Effector memory CD4-positive, alpha-beta T cell (primary cell): ENCODE measurements at regions not wholly inside any gene's neighbourhood (a gene's known extent, or its start where the extent isn't known, plus 50 kb on each side); places are given as distances from the start of the nearest gene placed in this dataset.

ENCODE experiments used
- DNase-seq, 3 donors: peaks; one replicate each; pipeline ENCODE4 v3.0.0-alpha.2; 2020
- H3K27ac ChIP-seq: 2 replicates; pipeline ENCODE4 v1.7.0; 2013; ENCODE audit warnings: mild to moderate bottlenecking, low read length, moderate library complexity; ENCODE audit not compliant: insufficient read depth, poor library complexity, severe bottlenecking
- H3K27me3 ChIP-seq: replicated peaks from 2 replicates; pipeline ENCODE4 v1.7.0; 2013; ENCODE audit warnings: mild to moderate bottlenecking, low read length; ENCODE audit not compliant: insufficient read depth, control insufficient read depth, poor library complexity, severe bottlenecking
- H3K36me3 ChIP-seq: 2 replicates; pipeline ENCODE4 v1.7.0; 2013; ENCODE audit warnings: mild to moderate bottlenecking, low read length, moderate library complexity; ENCODE audit not compliant: control insufficient read depth, insufficient read depth
- H3K4me1 ChIP-seq: 2 replicates; pipeline ENCODE4 v1.7.0; 2013; ENCODE audit warnings: low read length, mild to moderate bottlenecking; ENCODE audit not compliant: control insufficient read depth, insufficient read depth, poor library complexity, severe bottlenecking
- H3K4me3 ChIP-seq: 2 replicates; pipeline ENCODE4 v1.7.0; 2013; ENCODE audit warnings: low read length, low read depth, mild to moderate bottlenecking; ENCODE audit not compliant: insufficient read depth, poor library complexity, severe bottlenecking
- H3K9me3 ChIP-seq: 2 replicates; pipeline ENCODE4 v1.7.0; 2013; ENCODE audit warnings: mild to moderate bottlenecking, low read length, moderate library complexity; ENCODE audit not compliant: control insufficient read depth

DNA sequence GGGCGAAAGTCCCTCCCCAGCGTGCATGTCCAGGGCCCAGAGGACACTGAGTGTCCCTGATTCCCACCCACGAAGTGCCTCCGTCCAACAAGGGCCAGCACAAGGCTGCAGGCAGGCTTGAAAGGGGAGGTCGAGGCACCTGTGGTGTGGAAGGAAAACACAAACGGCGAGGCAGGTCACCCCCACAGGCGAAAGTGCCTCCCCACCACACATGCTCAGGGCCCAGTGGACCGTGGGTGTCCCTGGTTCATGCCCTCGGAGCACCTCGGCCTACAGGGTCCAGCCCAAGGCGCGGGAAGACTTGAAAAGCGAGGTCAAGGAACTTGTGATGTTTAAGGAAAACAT, 370.4 kb downstream of the ALG10 start:
- Histone ChIP-seq H3K9me3 (peaks cover 8% of the 10 kb centered on the region), H3K27me3 (no peaks in the 10 kb centered on the region), H3K27ac (no peak overlapping the region), H3K4me1 (no peaks in the 10 kb centered on the region), H3K36me3 (no peaks in the 10 kb centered on the region), H3K4me3 (no peak overlapping the region)
- no peak for DNase-seq

DNA sequence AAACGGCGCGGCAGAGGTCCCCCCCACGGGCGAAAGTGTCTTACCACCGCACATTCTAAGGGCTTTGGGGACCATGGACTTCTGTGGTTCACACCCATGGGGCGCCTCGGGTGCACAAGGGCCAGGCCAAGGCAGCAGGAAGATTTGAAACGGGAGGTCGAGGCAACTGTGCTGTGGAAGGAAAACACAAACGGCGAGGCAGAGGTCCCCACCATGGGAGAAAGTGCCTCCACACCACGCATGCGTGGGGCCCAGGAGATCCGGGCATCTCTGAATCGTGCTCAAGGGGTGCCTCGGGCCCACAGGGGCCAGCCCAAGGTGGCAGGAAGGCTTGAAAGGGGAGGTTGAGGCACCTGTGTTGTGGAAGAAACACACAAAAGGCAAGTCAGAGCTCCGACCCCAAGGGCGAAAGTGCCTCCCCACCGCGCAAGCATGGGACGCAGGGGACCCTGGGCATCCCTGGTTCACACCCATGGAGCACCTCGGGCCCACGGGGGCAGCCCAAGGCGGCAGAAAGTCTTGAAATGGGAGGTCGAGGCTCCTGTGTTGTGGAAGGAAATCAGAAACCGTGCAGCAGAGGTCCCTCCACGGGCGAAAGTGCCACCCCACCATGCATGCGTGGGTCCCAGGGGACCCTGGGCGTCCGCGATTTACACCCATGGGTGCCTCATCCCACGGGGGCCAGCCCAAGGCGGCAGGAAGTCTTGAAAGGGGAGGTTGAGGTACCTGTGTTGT, 371.0 kb downstream of the ALG10 start:
- H3K9me3 ChIP-seq: peaks cover 9% of the 10 kb centered on the region

DNA sequence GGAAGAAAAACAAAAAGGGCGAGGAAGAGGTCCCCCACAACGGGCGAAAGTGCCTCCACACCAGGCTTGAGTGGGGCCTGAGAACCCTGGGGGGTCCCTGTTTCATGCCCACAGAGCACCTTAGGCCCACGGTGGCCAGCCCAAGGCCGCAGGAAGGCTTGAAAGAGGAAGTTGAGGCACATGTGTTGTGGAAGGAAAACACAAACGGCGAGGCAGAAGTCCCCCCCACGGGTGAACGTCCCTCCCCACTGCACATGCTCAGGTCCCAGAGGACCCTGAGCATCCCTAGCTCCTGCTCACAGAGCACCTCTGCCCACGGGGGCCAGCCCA, 371.5 kb downstream of the ALG10 start:
- H3K4me3 ChIP-seq: no peak overlapping the region
- H3K36me3 ChIP-seq: no peaks in the 10 kb centered on the region
- H3K4me1 ChIP-seq: no peaks in the 10 kb centered on the region
- no peak for DNase-seq
- no peak overlapping the region for H3K27ac ChIP-seq
- peaks cover 9% of the 10 kb centered on the region for H3K9me3 ChIP-seq
- no peaks in the 10 kb centered on the region for H3K27me3 ChIP-seq

More for the DNA sequence above, 371.0 kb downstream of the ALG10 start:
- no peaks in the 10 kb centered on the region for H3K4me1 ChIP-seq
- H3K4me3 ChIP-seq: no peak overlapping the region
- H3K27ac ChIP-seq: no peak overlapping the region
- no peak for DNase-seq
- H3K36me3 ChIP-seq: no peaks in the 10 kb centered on the region
- H3K27me3 ChIP-seq: no peaks in the 10 kb centered on the region

GRCh38 chr12:34394211-34395055, 372.1 kb downstream of the ALG10 start:
- H3K9me3 ChIP-seq: peaks cover 9% of the 10 kb centered on the region
- no peaks in the 10 kb centered on the region for H3K4me1 ChIP-seq
- no peak overlapping the region for H3K27ac ChIP-seq
- H3K4me3 ChIP-seq: no peak overlapping the region
- no peaks in the 10 kb centered on the region for H3K27me3 ChIP-seq
- no peak for DNase-seq
- H3K36me3 ChIP-seq: no peaks in the 10 kb centered on the region

DNA sequence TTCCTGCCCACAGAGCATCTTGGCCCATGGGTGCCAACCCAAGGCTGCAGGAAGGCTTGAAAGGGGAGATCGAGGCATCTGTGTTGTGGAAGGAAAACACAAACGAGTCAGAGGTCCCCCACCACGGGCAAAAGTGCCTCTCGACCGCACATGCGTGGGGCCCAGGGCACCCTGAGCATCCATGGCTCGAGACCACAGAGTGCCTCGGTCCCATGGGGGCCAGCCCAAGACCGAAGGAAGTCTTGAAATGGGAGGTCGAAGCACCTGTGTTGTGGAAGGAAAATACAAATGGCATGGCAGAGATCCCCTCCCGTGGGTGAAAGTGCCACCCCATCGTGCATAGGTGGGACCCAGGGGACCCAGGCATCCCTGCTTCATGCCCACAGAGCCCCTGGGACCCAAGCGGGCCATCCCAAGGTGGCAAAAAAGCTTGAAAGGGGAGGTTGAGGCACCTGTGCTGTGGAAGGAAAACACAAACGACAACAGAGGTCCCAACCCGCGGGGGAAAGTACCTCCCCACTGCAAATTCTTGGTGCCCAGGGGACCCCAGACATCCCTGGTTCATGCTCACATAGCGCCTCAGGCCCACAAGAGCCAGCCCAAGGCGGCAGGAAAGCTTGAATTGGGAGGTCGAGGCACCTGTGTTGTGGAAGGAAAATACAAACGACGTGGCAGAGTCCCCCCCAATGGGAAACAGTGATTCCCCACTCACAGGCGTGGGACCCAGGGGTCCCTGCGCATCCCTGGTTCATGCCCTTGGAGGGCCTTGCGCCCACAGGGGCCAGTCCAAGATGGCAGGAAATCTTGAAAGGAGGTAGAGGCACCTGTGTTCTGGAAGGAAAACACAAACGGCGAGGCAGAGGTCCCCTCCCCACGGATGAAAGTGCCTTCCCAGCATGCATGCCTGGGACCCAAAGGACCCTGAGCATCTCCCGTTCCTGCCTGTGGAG, 373.0 kb downstream of the ALG10 start:
- peaks cover 9% of the 10 kb centered on the region for H3K9me3 ChIP-seq
- no peak overlapping the region for H3K4me3 ChIP-seq
- H3K27ac ChIP-seq: no peak overlapping the region

DNA sequence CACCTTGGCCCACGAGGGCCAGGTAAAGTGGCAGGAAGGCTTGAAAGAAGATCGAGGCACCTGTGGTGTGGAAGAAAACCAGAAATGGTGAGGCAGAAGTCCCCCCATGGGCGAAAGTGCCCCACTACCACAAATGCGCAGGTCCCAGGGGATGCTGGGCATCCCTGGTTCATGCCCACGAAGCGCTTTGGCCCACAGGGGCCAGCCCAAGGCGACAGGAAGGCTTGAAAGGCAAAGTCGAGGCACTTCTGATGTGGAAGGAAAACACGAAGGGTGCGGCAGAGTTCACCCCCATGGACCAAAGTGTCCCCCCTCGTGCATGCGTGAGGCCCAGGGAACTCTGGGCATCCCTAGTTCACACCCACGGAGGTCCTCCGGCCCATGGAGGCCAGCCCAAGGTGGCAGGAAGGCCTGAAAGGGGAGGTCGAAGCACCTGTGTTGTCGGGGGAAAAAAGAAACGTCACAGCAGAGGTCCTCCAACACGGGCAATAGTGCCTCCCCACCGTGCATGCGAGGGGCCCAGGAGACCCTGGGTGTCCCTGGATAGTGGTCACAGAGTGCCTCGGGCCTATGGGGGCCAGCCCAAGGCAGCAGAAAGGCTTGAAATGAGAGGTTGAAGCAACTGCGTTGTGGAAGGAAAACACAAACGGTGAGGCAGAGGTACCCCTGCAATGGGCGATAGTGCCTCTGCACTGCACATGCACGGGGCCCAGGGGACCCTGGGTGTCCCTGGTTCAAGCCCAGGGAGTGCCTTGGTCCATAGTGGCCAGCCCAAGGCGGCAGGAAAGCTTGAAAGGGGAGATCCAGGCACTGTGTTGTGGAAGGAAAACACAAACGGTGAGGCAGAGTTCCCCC, 373.9 kb downstream of the ALG10 start:
- H3K36me3 ChIP-seq: no peaks in the 10 kb centered on the region
- H3K9me3 ChIP-seq: peaks cover 9% of the 10 kb centered on the region
- H3K4me3 ChIP-seq: no peak overlapping the region
- no peak for DNase-seq
- no peaks in the 10 kb centered on the region for H3K27me3 ChIP-seq
- no peaks in the 10 kb centered on the region for H3K4me1 ChIP-seq
- H3K27ac ChIP-seq: no peak overlapping the region

More for the DNA sequence above, 373.0 kb downstream of the ALG10 start:
- Histone ChIP-seq H3K4me1 (no peaks in the 10 kb centered on the region), H3K36me3 (no peaks in the 10 kb centered on the region), H3K27me3 (no peaks in the 10 kb centered on the region)
- no peak for DNase-seq

- Histone ChIP-seq H3K4me3 (no peak overlapping the region), H3K9me3 (peaks cover 9% of the 10 kb centered on the region), H3K27ac (no peak overlapping the region)
Measured at GRCh38 chr12:34396861-34397590, 374.7 kb downstream of the ALG10 start.

DNA sequence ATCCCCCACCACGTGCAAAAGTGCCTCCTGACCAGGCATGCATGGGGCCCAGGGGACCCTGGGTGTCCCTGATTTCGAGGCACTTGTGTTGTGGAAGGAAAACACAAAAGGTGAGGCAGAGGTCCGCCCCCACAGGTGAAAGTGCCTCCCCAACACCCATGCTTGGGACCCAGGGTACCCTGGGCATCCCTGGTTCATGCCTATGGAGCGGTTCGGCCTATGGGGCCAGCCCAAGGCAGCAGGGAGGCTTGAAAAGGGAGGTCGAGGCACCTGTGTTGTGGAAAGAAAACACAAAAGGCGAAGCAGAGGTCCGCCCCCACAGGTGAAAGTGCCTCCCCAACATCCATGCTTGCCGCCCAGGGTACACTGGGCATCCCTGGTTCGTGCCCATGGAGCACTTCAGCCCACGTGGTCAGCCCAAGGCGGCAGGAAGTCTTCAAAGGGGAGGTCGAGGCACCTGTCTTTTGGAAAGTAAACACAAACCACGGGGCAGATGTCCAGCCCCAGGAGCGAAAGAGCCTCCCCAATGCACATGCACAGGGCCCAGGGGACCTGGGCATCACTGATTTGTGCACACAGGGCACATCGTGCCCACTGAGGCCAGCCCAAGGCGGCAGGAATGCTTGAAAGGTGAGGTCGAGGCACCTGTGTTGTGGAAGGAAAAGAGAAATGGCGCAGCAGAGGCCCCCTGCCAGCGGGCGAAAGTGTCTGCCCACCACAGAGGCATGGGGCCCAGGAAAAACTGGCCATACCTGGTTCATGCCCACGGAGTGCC, 375.5 kb downstream of the ALG10 start:
- H3K9me3 ChIP-seq: peaks cover 9% of the 10 kb centered on the region
- no peak overlapping the region for H3K27ac ChIP-seq
- no peak overlapping the region for H3K4me3 ChIP-seq
- H3K27me3 ChIP-seq: no peaks in the 10 kb centered on the region
- DNase-seq: no peak
- H3K4me1 ChIP-seq: no peaks in the 10 kb centered on the region
- H3K36me3 ChIP-seq: no peaks in the 10 kb centered on the region

More at GRCh38 chr12:34396861-34397590, 374.7 kb downstream of the ALG10 start:
- H3K27me3 ChIP-seq: no peaks in the 10 kb centered on the region
- DNase-seq: no peak
- H3K4me1 ChIP-seq: no peaks in the 10 kb centered on the region
- no peaks in the 10 kb centered on the region for H3K36me3 ChIP-seq
